Endothelial cell of umbilical vein (primary cell): ENCODE measurements at regions not wholly inside any gene's neighbourhood (a gene's known extent, or its start where the extent isn't known, plus 50 kb on each side); places are given as distances from the start of the nearest gene placed in this dataset.

Source experiments
- BruUV-seq: library from RNA; stranded (reverse); fragments of 400-500 nt; replicated peaks from 2 replicates; lab custom pipeline; 2021; lab: Mats Ljungman, UMichigan
- CTCF ChIA-PET: fragments of 300-600, 350-600 bp; sonication (Branson Sonifier 250); formaldehyde crosslinking; loops from one replicate; lab custom pipeline; 2021; ENCODE audit warnings: antibody characterized with exemption, inconsistent platforms; lab: Charles Lee
- POLR2A ChIA-PET: fragments of 300-600, 350-600 bp; sonication (Branson Sonifier 250); formaldehyde crosslinking; loops from one replicate; lab custom pipeline; 2021; ENCODE audit warnings: antibody characterized with exemption, inconsistent platforms; lab: Charles Lee
- DNase-seq: peaks from one replicate; pipeline ENCODE4 v3.0.0-alpha.2; 2011; ENCODE audit warnings: low read depth, low spot score
- FAIRE-seq: peaks from 2 replicates; lab custom pipeline; 2011; peaks lifted over from hg19 to GRCh38; lab: Jason Lieb, UNC
- H2AFZ ChIP-seq: 2 replicates; pipeline ENCODE4 v1.6.0; 2012; ENCODE audit warnings: low read depth, low read length, control low read depth, inconsistent platforms
- H3K27ac ChIP-seq: 2 replicates; pipeline ENCODE4 v1.5.1; 2011; ENCODE audit warnings: low read depth, mild to moderate bottlenecking, control low read depth, low read length, moderate library complexity; ENCODE audit not compliant: insufficient read depth
- H3K27me3 ChIP-seq, 2 experiments: 2 replicates each; pipeline versions ENCODE4 v1.6.0 to v1.6.1; 2011; ENCODE audit warnings: low read length in 2 of 2, mixed read lengths in 1 of 2; ENCODE audit not compliant: control insufficient read depth in 2 of 2, insufficient read depth in 2 of 2
- H3K36me3 ChIP-seq, 2 experiments: 2 replicates in 1 of 2; 3 replicates in 1 of 2; pipeline ENCODE4 v1.5.1; 2011; ENCODE audit warnings: low read length in 2 of 2, mild to moderate bottlenecking in 1 of 2, moderate library complexity in 1 of 2; ENCODE audit not compliant: control insufficient read depth in 2 of 2, insufficient read depth in 2 of 2; ENCODE audit errors: extremely low read depth in 1 of 2
- H3K4me1 ChIP-seq: 3 replicates; pipeline ENCODE4 v1.5.1; 2011; ENCODE audit warnings: mild to moderate bottlenecking, low read length; ENCODE audit not compliant: control insufficient read depth, insufficient read depth; ENCODE audit errors: extremely low read depth
- H3K4me2 ChIP-seq: 2 replicates; pipeline ENCODE4 v1.6.1; 2011; ENCODE audit warnings: low read length, control low read depth, mixed read lengths; ENCODE audit not compliant: insufficient read depth
- H3K4me3 ChIP-seq, 3 experiments: fragments of 200-600 bp in 1 of 3; sonication (generic), shearing (Covaris generic) in 1 of 3; replicated peaks in 1 of 3; 2 replicates each; pipeline ENCODE4 v1.5.1; 2011 to 2016; ENCODE audit warnings: control low read depth in 3 of 3, low read length in 3 of 3, mild to moderate bottlenecking in 2 of 3, inconsistent platforms in 1 of 3, low read depth in 1 of 3, moderate library complexity in 1 of 3; ENCODE audit not compliant: insufficient read depth in 1 of 3
- H3K79me2 ChIP-seq: 2 replicates; pipeline ENCODE4 v1.6.0; 2012; ENCODE audit warnings: low read length, inconsistent platforms; ENCODE audit not compliant: control insufficient read depth, insufficient read depth
- H3K9ac ChIP-seq: replicated peaks from 2 replicates; pipeline ENCODE3; 2011; ENCODE audit warnings: low read length, control low read depth; ENCODE audit not compliant: insufficient read depth; ENCODE audit errors: extremely low read depth
- H3K9me1 ChIP-seq: replicated peaks from 3 replicates; pipeline ENCODE4 v1.6.0; 2011; ENCODE audit warnings: mild to moderate bottlenecking, low read length; ENCODE audit not compliant: control insufficient read depth, insufficient read depth; ENCODE audit errors: extremely low read depth
- H3K9me3 ChIP-seq: replicated peaks from 2 replicates; pipeline ENCODE4 v1.5.1; 2012; ENCODE audit warnings: low read length, inconsistent platforms; ENCODE audit not compliant: control insufficient read depth, insufficient read depth
- H4K20me1 ChIP-seq: replicated peaks from 2 replicates; pipeline ENCODE3; 2011; ENCODE audit warnings: mild to moderate bottlenecking, low read length; ENCODE audit not compliant: control insufficient read depth, insufficient read depth; ENCODE audit errors: extremely low read depth
- MYC ChIP-seq: IDR thresholded peaks from one replicate; pipeline ENCODE4 v1.6.1; 2011; ENCODE audit warnings: mild to moderate bottlenecking, low read depth, low read length
- dilution Hi-C: fragments of 300-500 bp; cut with MboI; formaldehyde crosslinking; loops from one replicate; pipeline ENCODE4 v1.15.0; 2019; ENCODE audit warnings: low sequenced_read_pairs; ENCODE audit not compliant: extremely low pct_ligation_motif_present
- intact Hi-C: fragments of 100-400 bp; cut with micrococcal nuclease; formaldehyde crosslinking; loops from one replicate; pipeline ENCODE4 v1.10.0; 2022

DNA sequence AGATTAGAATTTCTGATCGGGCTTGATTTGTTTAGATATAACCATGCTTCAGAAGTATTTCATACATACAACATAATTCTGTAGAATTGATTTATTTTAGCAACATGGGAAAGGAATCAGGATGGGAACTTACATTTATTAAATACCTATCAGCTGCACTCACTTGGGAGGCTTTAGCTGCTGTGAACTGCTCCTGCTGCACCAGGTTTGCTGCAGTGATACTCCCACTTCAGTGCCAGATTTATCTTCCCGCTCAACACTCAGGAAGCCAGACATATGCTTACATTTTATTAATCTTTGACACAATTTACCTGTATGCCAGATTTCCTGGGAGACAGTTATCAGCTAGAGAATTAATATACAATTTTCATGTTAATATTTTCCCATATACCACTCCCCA is 64.0 kb upstream of the PLCXD3 start:
- Histone ChIP-seq H3K4me2 (no peak overlapping the region), H4K20me1 (no peaks in the 10 kb centered on the region), H3K27ac (no peak overlapping the region), H2AFZ (no peak overlapping the region), H3K4me3 (no peak overlapping the region), H3K36me3 (no peaks in the 10 kb centered on the region), H3K9ac (no peak overlapping the region), H3K9me3 (no peaks in the 10 kb centered on the region), H3K79me2 (no peaks in the 10 kb centered on the region), H3K27me3 (no peaks in the 10 kb centered on the region), H3K9me1 (no peaks in the 10 kb centered on the region), H3K4me1 (no peaks in the 10 kb centered on the region)
- FAIRE-seq, result no peak
- BruUV-seq, result no TSS peak
- ChIA-PET CTCF (no interaction called here), POLR2A (no interaction called here)
- TF ChIP-seq MYC, result no peak
- dilution Hi-C loops, result no loop called here
- intact Hi-C loops, result no loop called here
- no peak for DNase-seq
